Activated CD4-positive, alpha-beta T cell treated with anti-CD3 and anti-CD28 coated beads, Interleukin-2, amount 50 U/mL, for 48 hours (primary cell): ENCODE measurements at regions not wholly inside any gene's neighbourhood (a gene's known extent, or its start where the extent isn't known, plus 50 kb on each side); places are given as distances from the start of the nearest gene placed in this dataset.

Source experiments
- DNase-seq, 2 experiments: peaks; one replicate each; pipeline ENCODE4 v3.0.0-alpha.2; 2020

DNA sequence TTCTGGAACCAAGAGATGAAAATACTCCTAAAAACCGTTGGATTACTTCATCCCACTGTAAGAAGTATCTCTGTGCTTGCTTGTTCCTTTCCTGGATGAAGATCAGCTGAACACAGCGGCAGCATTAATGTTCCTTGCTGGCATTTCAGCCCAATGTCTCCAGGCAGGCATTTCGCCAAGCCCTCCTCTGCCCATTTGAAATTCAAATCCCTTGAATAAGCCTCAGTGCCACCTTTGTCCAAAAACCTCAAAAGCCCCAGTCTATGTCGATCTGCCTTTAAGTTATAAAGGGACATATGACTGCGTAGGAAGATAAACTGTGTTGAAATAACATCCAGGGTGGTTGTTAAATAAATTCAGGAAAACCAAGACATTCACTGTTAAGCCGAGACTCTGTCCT is 156.8 kb upstream of the PDZRN3 start:
- no peak for DNase-seq

DNA sequence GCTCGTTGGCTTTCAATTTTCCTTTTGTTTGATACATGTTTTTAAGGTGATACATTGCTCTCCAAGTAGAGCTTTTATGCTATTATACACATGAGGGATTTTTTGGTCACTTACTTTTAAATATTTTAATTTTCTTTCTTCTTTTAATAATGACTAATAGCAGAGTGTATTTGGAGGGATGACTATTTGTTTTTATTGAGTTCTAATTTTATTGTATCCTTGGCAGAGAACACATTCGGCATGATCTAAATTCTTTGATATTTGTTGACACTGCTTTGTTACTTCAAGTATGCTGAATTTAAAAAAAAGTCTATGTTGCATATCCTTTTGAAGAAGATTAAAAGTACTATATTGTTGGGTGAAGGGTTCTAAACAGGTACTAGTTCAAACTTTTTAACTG is 149.9 kb upstream of the PDZRN3 start:
- DNase-seq: no peak

DNA sequence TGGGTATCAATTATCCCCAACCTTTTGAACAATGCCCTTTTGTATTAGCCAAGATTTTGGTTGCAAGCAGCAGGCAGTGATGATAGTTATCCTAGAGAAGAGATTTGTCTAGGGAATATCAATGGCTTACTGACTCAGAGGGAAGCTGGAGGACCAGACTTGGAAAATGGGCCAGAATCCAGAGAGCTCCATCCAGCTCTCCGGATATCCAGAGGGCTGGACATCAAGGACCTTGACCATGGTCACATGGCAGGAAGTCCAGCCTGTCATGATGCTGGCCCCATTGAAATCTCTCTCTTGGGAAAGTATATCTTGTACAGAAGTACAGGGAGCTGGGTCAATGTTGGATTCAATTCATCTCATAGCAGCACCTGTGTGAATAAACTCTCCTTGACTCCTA is 148.5 kb upstream of the PDZRN3 start:
- no peak for DNase-seq

DNA sequence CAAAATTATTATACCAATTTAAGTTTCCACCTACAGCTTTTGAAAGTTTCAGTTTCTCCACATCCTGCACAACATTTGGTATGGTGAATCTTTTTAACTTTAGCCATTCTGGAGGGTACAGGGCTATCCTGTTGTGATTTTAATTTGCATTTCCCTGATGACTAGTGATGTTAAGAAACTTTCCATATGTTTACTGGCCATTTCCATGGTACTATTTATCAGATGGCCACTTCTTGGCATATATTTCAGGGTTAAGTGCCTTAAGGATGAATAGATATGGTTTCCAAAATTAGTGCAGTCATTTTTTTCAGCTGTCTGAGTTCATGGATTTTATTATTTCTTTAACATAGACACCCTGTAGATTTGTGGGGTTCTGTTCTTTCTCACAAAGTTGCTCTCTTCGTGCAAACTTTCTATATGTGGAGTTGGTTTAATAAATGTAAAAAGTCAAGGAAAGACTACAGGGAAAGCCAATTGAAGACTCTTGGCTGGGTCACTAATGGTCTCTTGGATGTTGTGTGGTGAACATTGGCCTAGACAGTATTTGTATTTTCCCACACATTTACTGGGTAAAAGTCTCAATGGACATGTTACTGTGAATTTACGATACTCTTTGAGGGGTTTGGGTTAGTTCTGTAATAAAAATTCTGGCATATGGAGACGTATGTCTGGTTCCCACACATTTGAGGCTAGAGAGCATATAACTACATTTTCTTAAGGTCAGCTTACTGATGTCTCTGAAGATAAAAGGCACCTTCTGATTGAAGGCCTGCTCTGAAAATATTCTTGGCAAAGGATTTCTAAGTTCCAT is 147.5 kb upstream of the PDZRN3 start:
- DNase-seq: no peak

DNA sequence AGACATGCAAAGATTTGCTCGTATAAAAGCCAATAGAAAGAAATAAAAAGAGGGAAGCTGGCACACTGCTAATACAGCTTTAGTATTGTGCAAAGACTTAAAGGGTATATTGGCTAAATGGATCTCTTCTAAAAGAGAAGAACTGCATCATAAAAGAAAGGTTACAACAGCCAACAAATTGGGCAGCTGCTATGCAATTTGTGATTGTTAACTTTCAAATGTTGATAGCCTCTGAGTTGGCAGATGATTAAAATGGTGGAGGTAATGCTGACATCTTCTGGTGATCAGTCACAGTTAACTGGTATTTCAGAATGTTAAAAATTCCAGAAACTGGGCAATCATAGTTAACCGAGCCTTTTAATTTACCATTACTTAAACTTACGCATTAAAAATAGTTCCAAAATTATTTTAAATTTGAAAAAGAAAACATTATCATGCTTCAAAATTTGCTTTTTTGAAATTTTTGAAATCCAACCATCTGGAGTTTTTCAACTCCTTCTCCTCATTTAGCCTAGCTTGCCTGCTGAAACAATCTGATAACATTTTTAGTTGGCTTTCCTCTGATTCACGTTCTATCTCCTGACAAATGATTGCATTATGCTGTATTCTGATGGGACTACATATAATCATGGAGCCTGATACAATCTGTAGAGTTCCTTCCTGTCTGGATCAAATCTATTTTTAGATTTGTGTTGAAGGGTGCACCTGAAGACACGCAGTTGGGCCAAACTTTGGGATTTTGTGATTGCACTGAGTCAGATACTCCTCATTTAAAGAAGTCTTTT is 144.0 kb upstream of the PDZRN3 start:
- no peak for DNase-seq

DNA sequence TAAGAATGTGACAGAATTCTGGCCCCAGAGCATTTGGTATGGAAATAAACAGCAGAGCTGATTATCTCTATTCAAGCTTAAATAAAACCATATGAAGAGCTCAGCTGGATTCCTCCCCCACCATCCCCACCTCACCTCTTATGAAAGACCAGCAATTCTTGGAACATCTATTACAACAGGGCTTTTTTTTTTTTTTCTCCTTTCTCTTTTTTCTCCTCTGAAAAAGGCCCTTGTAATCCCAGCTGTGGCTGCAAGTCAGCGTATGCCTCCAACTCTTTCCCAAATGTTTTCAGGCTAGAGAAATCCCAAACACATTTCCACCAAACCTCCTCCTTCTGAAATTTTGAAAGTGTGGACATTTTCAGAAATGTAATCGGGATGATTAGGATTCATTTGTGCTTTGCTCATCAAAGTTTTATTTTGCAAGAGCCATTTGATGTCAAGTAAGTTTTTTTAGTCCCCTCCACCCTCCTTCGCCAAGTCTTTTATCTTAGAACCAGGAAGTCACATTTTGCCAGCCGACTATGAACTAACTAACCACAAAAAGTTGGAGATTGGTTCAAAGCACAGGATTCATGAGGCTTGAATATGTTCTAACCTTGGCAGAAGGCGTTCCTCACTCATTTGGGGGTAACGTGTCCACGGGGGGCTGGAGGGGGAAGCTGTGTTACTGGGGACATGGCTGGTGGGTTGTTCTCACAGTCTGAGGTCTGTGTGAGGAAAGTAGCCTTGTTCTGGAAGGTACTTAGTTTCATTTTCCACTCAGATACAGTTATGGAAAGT is 142.0 kb upstream of the PDZRN3 start:
- DNase-seq: no peak

DNA sequence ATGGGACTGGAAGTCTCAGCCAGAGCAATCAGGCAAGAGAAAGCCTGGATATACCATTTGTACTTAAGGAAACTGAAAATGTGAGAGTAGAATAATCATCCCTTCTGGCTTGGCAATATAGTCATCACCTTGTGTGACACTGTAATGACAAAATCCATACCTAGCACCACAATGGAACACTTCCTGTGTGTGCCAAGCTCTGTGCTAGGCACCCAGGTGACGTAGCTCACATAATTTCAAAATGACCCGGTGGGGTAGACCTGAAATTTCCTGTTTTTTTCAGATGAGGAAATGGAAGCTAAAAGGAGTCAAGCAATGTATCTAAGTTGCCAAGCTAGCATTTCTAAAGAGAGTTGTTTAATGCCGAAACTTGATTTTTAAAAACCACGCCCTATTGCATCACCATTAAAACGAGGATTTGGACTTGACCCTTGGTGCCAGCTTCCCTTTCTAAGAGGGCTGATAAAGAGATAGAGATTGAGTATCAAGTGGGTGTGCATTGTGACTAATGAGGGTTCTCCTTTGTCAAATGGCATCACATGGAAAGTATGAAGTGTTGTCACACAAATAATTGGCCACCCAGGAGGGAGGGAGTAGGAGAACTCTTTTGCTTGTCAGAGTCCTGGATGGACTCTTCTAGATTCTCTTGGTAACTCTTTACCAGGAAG is 141.3 kb upstream of the PDZRN3 start:
- no peak for DNase-seq

DNA sequence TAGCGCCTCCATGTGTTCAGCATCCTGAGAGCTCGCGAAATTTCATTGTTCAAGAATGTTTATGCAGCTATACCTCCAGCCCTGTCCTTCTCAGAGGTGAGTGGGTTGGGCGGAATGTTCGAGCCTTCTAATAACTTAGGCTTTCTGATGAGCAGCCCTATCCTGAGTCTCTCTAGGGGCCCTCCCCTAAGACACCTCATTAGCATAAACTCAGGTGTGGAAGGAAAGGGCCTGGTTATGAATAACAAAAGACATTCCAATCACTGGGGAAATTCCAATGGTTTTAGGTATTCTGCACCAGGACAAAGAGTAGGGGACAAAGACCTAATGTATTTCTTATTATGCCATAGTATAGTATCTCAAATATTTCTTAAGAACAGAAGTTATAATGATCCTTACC is 138.1 kb upstream of the PDZRN3 start:
- no peak for DNase-seq

DNA sequence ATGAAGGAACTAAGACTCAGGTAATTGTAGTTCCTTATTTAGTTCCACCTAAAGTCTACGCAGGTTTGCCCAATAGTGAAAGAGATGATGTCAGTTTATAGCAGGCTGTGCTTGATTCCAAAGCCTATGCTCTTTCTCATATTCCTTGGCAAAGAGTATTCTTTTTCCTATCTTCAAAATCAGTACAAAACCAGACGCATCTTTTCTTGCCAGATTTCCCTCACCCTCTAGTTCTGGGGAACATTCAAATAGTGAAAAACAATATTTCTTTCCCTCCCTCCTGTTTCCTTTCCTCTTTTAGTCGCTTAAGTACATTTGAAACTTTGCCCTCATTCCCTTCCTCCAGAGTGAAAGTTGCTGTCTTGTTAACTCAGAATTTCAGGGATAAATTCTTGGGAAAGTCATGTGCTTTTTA is 134.6 kb upstream of the PDZRN3 start:
- no peak for DNase-seq

DNA sequence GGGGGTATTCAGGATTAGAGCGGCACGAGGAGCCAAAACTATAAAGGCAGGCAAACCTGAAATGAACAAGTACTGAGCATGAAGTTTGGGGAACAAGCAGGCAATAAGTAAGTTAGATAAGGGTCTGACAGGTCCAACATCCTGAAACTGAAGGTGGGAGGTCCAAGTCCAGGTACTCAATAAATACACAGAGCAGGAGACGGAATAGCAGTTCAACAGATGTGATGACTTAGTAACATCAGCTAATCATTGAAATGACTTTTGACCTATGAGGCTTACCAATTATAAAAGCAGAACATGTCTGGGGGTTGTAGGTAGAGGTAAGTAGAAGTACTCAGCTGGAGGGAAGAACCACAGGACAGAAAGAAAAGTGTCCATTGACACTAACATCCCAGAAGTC is 132.8 kb upstream of the PDZRN3 start:
- no peak for DNase-seq

DNA sequence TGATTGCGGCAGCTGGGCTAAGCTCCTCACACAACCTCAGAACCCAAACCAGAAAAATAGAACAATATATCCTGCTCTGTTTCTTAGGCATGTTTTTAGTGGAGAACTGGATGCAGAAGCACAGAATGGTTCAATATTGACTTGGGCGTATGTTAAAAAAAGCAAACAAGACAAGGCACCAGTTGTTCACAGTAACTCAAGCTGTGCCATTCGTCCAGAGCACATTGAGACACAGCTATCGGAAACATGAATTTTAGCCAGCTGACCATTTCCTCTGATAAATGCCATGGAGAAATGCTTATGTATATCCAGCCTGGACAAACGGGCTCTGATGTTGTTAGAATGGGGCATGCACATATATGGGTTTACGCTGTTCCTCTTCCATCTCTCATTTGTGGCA is 129.2 kb upstream of the PDZRN3 start:
- no peak for DNase-seq

DNA sequence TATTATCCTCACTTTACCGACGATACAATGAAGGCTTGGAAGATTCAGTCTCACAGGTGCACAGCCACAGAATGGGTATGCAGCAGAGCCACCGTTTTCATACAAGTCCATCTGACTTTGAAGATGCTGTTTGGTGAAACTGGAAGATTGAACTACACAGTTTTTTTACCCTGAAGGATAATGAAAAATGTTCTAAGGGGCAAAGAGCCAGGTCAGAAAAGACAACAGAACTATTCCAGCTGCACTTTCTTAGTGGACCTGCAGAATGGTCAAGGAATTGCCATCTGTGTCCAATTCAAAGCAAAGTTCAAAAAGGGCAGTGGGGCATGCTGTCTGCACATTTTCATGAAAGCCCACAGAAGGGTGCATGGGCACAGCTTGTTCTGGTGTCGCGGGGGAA is 127.6 kb upstream of the PDZRN3 start:
- DNase-seq: no peak

DNA sequence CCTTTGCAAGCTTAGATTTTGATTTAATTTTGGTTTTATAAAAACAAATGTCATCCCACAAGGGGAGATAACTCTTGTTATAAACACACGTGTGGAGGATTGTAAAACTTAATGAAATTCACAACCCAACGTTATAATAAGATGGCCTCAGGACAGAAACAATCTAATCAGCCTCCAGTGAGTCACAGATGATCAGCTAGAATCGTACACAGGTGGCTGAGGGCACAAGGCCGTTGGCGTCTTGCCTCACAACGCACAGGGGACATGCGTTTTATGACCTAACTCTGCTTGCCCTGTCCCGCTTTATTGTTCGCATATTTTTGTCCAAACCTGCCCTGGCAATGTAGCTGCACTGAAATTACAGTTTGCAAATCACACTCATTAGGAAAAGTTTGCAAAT is 121.9 kb upstream of the PDZRN3 start:
- no peak for DNase-seq

DNA sequence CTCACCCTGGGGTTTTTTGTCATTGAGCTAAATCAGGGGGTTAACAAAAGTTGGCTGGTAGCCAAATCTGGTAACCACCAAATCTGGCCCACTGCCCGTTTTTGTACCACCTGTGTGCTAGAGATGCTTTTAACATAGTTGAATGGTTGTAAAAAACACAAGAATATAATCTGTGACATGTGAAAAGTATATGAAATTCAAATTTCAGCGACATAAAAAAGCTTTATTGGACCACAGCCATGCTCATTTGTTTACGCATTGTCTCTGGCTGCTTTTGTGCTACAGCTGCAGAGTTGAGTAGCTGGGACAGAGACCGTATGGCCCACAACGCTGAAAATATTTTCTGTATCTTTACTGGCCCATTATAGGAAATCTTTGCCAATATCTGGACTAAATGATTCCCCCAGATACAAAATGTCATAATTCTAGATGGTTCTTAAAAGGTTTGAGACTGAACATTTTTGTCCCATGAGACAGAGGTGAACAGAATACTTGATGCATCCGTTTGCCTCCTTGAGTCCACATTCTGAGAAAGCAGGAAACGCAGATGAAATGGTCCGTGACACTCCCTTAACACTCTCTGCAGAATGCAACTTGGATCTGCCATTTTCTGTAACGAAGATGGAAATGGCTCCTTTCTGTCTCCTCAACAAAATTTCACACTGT is 120.9 kb upstream of the PDZRN3 start:
- no peak for DNase-seq

DNA sequence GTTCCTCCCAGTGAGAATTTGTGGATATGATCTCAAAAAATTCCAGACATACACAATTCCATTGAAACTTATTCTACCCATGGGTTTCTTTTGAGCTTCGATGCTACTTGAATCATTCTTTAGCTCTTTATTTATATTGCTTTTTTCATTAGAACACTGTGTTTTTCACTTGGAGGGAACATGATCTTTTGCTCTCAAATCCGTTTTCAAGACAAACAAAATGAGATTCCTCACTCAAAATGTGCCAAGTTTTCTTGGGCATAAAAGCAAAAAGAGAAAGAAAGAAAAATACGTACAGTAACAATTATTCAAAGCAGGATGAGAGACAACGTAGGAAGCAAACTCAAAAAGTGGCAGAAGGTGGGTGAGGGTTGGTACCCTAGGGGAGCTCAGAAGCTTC is 118.8 kb upstream of the PDZRN3 start:
- DNase-seq: no peak

DNA sequence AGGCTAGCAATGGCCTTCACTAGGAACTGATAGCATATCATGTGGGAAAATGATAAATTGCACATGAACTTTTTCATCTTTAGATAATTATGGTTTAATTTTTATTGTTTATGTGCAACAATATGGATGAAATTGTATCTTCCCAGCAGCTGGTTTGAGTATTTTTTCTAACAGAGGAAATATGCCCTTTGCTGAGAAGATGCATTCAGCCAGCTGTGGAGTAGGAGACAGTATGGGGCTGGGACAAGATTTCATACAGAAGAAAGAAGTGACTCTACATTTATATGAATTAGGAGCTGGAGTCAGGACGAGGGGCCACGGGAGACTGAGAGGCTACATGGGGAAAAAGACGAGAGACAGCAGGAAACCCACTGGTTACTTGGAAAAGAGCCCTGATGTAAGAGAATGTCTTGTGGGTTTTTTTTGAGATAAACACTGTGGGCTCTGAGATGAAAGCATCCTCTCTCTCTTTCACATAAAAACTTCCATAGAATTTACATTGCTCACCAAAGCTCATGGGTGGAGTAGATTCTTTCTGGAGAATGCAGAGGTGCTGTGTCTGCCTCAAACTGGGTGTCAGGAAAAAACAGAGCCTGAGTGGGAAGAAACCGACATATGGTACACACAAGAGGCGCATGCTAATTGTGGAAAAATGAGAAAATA is 115.2 kb upstream of the PDZRN3 start:
- no peak for DNase-seq

DNA sequence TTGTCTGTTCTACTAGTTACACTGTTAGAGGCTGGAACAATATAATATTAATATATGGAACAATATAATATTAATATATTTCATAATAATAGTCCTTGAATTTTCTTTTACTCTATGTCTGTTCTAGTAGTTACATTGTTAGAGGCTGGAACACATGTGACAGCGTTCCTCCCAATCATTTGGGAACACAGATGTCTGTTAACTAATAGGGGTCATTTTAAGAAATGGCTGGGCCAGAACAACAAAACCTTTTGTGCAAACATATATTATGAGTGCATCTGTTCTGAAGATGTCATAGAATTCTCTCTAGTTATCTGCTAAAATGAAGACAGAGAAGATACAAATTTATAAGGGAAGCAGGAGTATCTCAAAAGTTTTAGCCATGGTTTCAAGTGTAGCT is 114.0 kb upstream of the PDZRN3 start:
- DNase-seq: no peak

DNA sequence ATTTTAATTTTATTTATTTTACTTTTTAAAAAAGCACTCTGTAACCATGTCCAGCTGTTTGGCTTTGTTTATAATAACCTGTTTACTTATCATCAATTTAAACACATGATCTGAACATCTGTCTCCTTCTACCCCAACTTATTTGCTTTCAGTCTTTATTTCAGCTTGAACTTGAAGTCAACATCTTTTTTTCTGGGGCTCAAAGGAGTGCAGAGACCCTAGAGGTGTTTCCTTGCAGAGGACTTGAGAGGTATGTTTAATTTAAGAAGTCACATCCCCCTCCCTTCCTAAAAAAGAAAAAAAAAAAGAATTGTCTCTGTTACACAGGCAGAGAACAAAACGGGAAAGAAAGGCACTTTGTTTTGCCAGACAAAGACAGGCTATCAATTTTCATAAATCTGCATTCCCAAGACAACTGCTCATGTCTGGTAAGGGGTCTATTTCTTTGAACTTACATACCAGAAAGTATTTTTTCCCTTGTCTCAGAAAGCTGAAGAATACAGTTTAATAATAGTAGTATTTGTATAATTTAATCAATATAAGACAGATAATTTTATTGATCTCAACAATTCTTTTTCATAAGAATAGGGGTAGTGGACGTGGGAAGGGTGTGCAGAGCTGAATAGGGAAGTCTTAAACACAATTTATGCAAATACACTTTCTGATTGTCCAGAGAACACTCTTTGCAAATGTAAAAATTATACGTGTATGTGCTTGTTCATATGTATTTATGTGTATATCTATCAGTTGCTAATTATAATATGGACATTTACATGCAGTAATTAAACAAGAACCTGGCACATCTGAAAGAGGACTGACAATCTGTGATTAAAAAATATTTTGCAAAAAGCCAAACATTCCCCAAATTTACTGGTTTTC is 109.7 kb upstream of the PDZRN3 start:
- DNase-seq: no peak

DNA sequence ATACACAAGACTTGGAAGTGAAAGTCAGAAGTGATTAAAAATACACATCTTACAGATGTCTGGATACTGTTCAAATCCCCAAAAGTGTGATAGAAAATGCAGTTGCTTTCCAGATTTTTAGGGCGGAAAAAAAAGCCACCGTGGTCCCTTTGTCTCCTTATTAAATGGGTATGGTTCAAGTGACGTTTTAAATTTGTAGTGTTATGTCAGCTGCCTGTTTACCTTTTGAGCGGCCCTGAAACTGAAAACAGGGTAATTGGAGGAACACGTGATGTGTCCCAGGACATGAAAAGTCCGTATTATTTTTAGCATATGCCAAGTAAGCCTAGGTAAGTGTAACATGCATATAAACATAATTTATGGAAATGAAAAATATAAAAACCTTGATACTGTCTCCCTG is 109.0 kb upstream of the PDZRN3 start:
- no peak for DNase-seq

DNA sequence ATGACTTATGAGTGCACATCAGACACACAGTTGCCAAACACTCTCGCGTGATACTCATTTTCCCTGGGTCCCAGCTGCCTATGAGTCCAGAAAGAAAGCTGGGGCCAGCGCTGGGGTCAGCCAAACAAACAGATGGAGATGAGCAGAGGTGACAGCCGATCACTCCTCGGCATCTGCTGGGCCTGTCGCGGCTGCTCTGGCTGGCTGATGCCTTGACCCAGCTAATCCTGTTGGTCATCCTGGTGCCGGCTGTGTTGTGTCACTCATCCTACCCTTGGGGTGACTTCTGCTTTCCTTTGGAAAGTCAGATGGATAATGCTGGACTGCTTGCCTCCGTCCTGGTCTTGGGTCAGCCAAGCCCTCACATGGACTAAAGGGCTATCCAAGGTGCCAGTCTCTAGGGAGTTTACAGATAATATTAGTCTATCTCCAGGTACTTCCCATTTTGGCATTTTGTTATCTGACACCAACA is 105.3 kb upstream of the PDZRN3 start:
- no peak for DNase-seq

DNA sequence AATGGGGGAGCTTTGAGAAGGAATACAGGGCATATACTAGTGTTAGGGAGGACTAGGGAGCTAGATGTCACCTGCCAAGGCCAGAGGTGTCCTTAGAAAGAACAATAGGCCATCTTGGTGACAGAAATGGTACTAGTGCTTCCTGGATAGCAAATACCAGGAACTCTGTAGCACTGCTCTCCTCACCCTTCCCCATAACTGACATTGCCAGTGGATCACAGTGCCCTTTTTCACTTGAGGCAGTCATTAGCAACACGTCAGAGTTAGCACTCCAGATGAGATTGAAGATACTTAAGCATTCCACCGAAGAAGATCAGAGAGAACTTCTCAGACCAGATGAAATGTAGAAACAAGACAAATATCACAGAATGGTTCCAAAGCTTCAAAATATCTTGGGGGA is 103.1 kb upstream of the PDZRN3 start:
- DNase-seq: no peak
